BJ (cell line): ENCODE measurements at regions not wholly inside any gene's neighbourhood (a gene's known extent, or its start where the extent isn't known, plus 50 kb on each side); places are given as distances from the start of the nearest gene placed in this dataset.

Experiments
- CTCF ChIA-PET: fragments of 350-600 bp; formaldehyde crosslinking; extraction: SDS; loops from one replicate; lab custom pipeline; 2021; ENCODE audit warnings: antibody characterized with exemption, inconsistent platforms; lab: Yijun Ruan, JAX
- POLR2A ChIA-PET: fragments of 300-600 bp; sonication (Branson Sonifier 250); formaldehyde crosslinking; extraction: SDS; loops from one replicate; lab custom pipeline; 2021; ENCODE audit warnings: antibody characterized with exemption; lab: Charles Lee
- DNase-seq: peaks from one replicate; pipeline ENCODE4 v3.0.0-alpha.2; 2011; ENCODE audit warnings: low read depth
- H3K27me3 ChIP-seq: 2 replicates; pipeline ENCODE4 v1.6.0; 2011; ENCODE audit warnings: low read length; ENCODE audit not compliant: control insufficient read depth, insufficient read depth
- H3K36me3 ChIP-seq: 2 replicates; pipeline ENCODE4 v1.5.1; 2011; ENCODE audit warnings: low read length; ENCODE audit not compliant: control insufficient read depth, insufficient read depth
- H3K4me3 ChIP-seq: 2 replicates; pipeline ENCODE4 v1.5.1; 2011; ENCODE audit warnings: low read depth, mild to moderate bottlenecking, control low read depth, low read length
- TF ChIP-seq, protein P1 (sequence below): IDR thresholded peaks from 2 replicates; pipeline ENCODE4 v1.5.1; 2011; ENCODE audit warnings: low read depth, mild to moderate bottlenecking, control low read depth, inconsistent platforms, low read length, moderate library complexity; ENCODE audit not compliant: insufficient read depth

DNA sequence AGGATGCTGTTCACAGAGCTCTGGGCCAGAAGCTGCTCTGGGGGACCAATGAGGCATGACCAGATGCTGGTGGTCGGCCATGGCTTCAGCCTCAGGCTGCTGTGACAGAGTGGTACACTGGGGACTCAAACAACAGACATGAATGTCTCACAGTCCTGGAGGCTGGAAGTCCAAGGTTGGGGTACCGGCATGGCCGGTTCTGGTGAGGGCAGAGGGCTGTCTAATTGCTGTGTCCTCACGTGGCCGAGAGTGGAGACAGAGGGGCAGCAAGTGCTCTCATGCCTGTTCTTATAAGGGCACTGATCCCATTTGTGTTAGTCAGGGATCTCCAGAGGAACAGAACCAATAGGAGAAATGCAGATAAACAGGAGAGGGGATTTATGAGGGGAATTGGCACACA, 253.5 kb upstream of the C1orf174 start:
- TF ChIP-seq, protein P1, sequence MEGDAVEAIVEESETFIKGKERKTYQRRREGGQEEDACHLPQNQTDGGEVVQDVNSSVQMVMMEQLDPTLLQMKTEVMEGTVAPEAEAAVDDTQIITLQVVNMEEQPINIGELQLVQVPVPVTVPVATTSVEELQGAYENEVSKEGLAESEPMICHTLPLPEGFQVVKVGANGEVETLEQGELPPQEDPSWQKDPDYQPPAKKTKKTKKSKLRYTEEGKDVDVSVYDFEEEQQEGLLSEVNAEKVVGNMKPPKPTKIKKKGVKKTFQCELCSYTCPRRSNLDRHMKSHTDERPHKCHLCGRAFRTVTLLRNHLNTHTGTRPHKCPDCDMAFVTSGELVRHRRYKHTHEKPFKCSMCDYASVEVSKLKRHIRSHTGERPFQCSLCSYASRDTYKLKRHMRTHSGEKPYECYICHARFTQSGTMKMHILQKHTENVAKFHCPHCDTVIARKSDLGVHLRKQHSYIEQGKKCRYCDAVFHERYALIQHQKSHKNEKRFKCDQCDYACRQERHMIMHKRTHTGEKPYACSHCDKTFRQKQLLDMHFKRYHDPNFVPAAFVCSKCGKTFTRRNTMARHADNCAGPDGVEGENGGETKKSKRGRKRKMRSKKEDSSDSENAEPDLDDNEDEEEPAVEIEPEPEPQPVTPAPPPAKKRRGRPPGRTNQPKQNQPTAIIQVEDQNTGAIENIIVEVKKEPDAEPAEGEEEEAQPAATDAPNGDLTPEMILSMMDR = no peak
- CTCF ChIA-PET = no interaction called here
- POLR2A ChIA-PET = no interaction called here

DNA sequence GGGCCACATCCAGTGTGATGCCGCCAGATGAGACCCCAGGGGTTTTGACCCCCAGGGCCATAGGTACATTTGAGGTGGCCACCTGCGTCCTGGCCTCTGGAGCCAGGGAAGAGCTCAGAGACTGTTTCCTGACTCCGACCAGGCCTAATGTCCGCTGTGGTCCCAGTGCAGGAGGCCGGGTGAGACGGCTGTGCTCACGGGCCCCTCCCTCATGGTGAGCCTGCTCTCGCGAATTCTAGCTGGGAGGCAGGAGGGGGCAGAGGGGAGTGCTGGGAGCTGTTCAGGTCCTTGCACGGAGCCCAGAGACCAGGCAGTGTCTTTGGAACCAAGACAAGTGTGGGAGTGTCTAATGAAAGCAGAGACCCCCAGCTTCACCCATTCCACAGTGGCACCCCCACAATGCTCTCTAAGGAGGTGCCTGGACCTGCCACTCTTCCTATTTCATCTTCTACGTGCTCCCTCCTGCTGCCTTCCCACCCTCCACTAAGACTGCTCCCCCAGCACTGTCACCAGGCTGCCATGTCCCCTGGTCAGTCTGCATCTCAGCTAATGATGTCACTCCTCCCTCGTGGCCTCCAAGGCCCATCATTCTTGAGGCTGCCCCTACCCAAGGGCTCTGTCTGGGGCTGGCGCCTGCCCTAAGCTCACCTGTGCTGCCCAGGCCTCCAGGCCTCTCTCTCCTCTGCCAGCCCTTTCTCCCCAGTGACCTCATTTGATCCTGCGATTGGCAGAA, 256.3 kb upstream of the C1orf174 start:
- ChIA-PET CTCF (no interaction called here), POLR2A (no interaction called here)
- TF ChIP-seq, protein P1 = no peak
- no peak for DNase-seq
- Histone ChIP-seq H3K27me3 (no peaks in the 10 kb centered on the region), H3K36me3 (no peaks in the 10 kb centered on the region), H3K4me3 (no peak overlapping the region)

More for the DNA sequence above, 253.5 kb upstream of the C1orf174 start:
- no peak for DNase-seq
- no peaks in the 10 kb centered on the region for H3K36me3 ChIP-seq
- no peak overlapping the region for H3K4me3 ChIP-seq
- H3K27me3 ChIP-seq = no peaks in the 10 kb centered on the region

DNA sequence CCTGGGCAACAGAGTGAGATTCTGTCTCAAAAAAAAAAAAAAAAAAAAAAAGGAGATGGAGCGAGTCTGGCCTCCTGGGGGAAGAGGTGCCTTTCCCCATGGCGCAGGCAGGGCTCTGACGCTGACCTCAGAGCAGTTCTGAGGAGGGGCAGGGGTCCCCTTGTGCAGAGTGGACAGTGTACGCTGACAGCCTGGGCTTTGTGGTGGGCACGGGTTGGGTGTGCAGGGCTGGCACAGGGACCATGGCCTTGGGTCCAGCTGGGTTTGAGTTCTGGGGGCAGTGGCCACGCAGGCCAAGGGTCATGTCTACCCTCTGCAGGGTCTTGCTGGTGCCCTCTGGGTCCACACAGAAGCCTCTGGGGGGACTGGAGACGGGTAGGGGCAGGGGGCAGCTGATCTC, 260.1 kb upstream of the C1orf174 start:
- TF ChIP-seq, protein P1 = no peak
- H3K27me3 ChIP-seq = no peaks in the 10 kb centered on the region
- ChIA-PET CTCF (no interaction called here), POLR2A (no interaction called here)
- DNase-seq = no peak
- H3K4me3 ChIP-seq = no peak overlapping the region
- H3K36me3 ChIP-seq = no peaks in the 10 kb centered on the region

DNA sequence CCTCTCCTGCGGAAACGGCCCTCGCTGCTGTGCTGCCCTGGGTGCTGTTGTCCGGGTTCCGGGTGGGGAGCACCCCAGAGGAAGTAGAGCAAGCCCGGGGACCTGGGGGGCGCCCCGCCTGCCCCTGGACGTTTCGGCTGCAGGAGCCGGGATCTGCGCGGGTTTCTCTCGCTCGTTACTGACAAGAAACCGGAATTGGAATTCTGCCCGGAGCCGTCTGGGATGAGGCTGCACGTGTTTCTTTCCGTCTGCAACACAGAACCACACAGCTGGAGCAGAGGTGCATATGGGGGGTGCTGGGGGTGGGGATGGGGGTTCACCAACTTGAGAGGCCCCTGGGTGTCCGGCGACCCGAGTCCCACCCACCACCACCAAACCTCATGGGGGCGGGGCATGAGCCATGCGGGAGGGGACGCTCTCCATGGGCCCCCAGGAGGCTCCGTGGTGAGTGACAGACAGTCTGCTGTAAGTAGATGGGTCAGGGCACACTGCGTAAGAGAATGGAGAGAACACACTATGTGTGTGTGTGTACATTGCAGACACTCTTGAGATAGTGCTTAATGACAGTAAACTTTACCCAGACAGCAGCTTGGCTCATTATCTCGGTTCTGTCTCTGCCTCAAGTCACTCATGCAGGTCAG, 261.4 kb upstream of the C1orf174 start:
- TF ChIP-seq, protein P1 = no peak
- Histone ChIP-seq H3K27me3 (no peaks in the 10 kb centered on the region), H3K36me3 (no peaks in the 10 kb centered on the region), H3K4me3 (no peak overlapping the region)
- POLR2A ChIA-PET = no interaction called here
- CTCF ChIA-PET = no interaction called here
- DNase-seq = no peak

DNA sequence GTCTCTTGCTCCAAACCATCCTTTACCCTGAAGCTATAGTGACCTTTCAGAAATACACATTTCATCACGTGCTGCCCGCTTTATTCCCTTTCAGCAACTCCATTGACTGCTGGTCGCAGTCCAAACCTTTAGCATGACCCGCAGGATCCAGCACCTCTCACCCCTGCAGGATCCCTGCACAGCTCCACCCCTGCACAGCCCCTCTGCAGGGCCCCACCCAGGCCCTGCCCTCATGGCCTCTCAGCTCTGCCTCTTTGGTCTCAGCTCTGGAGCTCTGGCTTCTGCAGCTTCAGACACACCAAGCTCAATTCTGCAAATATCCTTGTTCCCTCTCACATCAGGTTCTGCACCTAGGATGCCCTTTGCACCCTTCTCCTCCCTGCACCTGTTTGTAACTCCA, 264.9 kb upstream of the C1orf174 start:
- Histone ChIP-seq H3K36me3 (no peaks in the 10 kb centered on the region), H3K27me3 (no peaks in the 10 kb centered on the region), H3K4me3 (no peak overlapping the region)
- DNase-seq = no peak
- ChIA-PET POLR2A (no interaction called here), CTCF (no interaction called here)
- TF ChIP-seq, protein P1 = no peak
